SK-N-SH treated with all-trans-retinoic acid at 6 μM for 48 hours (cell line): ENCODE measurements at regions not wholly inside any gene's neighbourhood (a gene's known extent, or its start where the extent isn't known, plus 50 kb on each side); places are given as distances from the start of the nearest gene placed in this dataset.

Source experiments
- CREB5 ChIP-seq: fragments of 250-450 bp; sonication (Bioruptor Pico); IDR thresholded peaks from 2 replicates; pipeline ENCODE4 v1.5.1; 2020; ENCODE audit warnings: low read depth, mild to moderate bottlenecking, moderate library complexity
- ISL1 ChIP-seq: fragments of 250-450 bp; sonication (Bioruptor Pico); IDR thresholded peaks from 2 replicates; pipeline ENCODE4 v2.1.2; 2022; ENCODE audit warnings: mild to moderate bottlenecking, moderate library complexity
- TCF4 ChIP-seq: fragments of 250-450 bp; sonication (Bioruptor Pico); IDR thresholded peaks from 2 replicates; pipeline ENCODE4 v1.8.0; 2021; ENCODE audit warnings: mild to moderate bottlenecking, moderate library complexity, borderline replicate concordance
- TSHZ2 ChIP-seq: fragments of 250-450 bp; sonication (Bioruptor Pico); IDR thresholded peaks from 2 replicates; pipeline ENCODE4 v1.5.0; 2020; ENCODE audit warnings: mild to moderate bottlenecking, moderate library complexity
- ZFP3 ChIP-seq: fragments of 250-450 bp; sonication (Bioruptor Pico); IDR thresholded peaks from 2 replicates; pipeline ENCODE4 v1.5.0; 2020; ENCODE audit warnings: mild to moderate bottlenecking, moderate library complexity
- TF ChIP-seq, protein P1 (sequence below): fragments of 250-450 bp; sonication (Bioruptor Pico); IDR thresholded peaks from 2 replicates; pipeline ENCODE4 v1.8.0; 2020; ENCODE audit warnings: mild to moderate bottlenecking, moderate library complexity, borderline replicate concordance

DNA sequence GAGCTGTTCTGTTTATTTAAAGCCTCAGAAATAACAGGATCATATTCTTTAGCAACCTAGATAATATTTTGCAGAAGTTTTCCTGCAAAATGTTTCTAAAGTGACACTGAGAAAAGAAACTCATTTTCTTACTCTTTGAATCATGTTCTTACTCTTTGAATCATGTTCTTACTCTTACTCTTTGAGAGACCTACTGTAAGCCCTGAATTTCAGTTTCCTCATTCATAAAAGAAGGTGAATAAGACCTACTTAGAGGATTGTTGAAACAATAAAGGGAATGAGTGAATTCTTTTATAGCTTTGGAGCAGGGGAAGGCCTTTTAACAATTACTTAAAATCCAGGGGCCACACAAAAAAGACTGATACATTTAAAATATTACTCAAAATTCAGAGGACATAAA, 221.7 kb upstream of the CMC1 start:
- TF ChIP-seq TSHZ2, result no peak
- TF ChIP-seq ISL1 (CRISPR knock-in tag), result no peak
- TF ChIP-seq, protein P1, sequence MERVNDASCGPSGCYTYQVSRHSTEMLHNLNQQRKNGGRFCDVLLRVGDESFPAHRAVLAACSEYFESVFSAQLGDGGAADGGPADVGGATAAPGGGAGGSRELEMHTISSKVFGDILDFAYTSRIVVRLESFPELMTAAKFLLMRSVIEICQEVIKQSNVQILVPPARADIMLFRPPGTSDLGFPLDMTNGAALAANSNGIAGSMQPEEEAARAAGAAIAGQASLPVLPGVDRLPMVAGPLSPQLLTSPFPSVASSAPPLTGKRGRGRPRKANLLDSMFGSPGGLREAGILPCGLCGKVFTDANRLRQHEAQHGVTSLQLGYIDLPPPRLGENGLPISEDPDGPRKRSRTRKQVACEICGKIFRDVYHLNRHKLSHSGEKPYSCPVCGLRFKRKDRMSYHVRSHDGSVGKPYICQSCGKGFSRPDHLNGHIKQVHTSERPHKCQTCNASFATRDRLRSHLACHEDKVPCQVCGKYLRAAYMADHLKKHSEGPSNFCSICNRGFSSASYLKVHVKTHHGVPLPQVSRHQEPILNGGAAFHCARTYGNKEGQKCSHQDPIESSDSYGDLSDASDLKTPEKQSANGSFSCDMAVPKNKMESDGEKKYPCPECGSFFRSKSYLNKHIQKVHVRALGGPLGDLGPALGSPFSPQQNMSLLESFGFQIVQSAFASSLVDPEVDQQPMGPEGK, result no peak
- no peak for TF ChIP-seq TCF4 (CRISPR knock-in tag)
- TF ChIP-seq ZFP3 (CRISPR knock-in tag), result no peak
- TF ChIP-seq CREB5, result no peak
